K562 (cell line): ENCODE measurements at regions not wholly inside any gene's neighbourhood (a gene's known extent, or its start where the extent isn't known, plus 50 kb on each side); places are given as distances from the start of the nearest gene placed in this dataset.

ENCODE experiments used
- ATF7 ChIP-seq: fragments of 450-650 bp; IDR thresholded peaks from 2 replicates; pipeline ENCODE4 v1.7.1; 2014; ENCODE audit warnings: mild to moderate bottlenecking, moderate library complexity
- CHD1 ChIP-seq: fragments of 200-600 bp; sonication (generic); IDR thresholded peaks from one replicate; pipeline ENCODE4 v1.6.1; 2012; ENCODE audit warnings: mild to moderate bottlenecking, moderate library complexity, low read length, inconsistent platforms
- ESRRA ChIP-seq: fragments of 450-650 bp; IDR thresholded peaks from 2 replicates; pipeline ENCODE4 v1.6.1; 2014; ENCODE audit warnings: low read depth, mild to moderate bottlenecking, moderate library complexity, borderline replicate concordance
- FOXA1 ChIP-seq: fragments of 450-650 bp; IDR thresholded peaks from 2 replicates; pipeline ENCODE4 v1.6.1; 2016; ENCODE audit warnings: mild to moderate bottlenecking, borderline replicate concordance
- FOXM1 ChIP-seq, 2 experiments: fragments of 450-650 bp in 1 of 2; sonication (generic) in 1 of 2; formaldehyde crosslinking in 1 of 2; IDR thresholded peaks; 2 replicates each; pipeline versions ENCODE4 v1.6.1 to v1.9.0; 2017 to 2022; ENCODE audit warnings: low read depth in 2 of 2, mild to moderate bottlenecking in 2 of 2, missing genetic modification reagents in 1 of 2, moderate library complexity in 1 of 2
- HDGF ChIP-seq: fragments of 450-650 bp; IDR thresholded peaks from 2 replicates; pipeline ENCODE4 v1.6.1; 2016
- POLR2A ChIP-seq: fragments of 450-650 bp; conservative IDR thresholded peaks from 2 replicates; pipeline ENCODE4 v1.6.1; 2016
- POLR2AphosphoS2 ChIP-seq: IDR thresholded peaks from 2 replicates; pipeline ENCODE4 v1.6.1; 2012; ENCODE audit warnings: low read length, improper control_type of control experiment
- SMC3 ChIP-seq: conservative IDR thresholded peaks from 2 replicates; pipeline ENCODE4 v1.6.1; 2011; ENCODE audit warnings: low read depth, low read length, improper control_type of control experiment; ENCODE audit not compliant: insufficient read depth
- SNIP1 ChIP-seq: fragments of 450-650 bp; IDR thresholded peaks from 2 replicates; pipeline ENCODE4 v1.7.1; 2017; ENCODE audit warnings: low read depth, mild to moderate bottlenecking
- SRSF9 ChIP-seq: fragments of 200-400 bp; formaldehyde crosslinking; IDR thresholded peaks from 2 replicates; pipeline ENCODE4 v1.6.1; 2017; ENCODE audit warnings: low read depth, low read length, borderline replicate concordance
- TAF1 ChIP-seq: IDR thresholded peaks from 2 replicates; pipeline ENCODE4 v1.6.1; 2011; ENCODE audit warnings: mild to moderate bottlenecking, low read length, moderate library complexity; ENCODE audit not compliant: insufficient read depth, control insufficient read depth, severe bottlenecking; ENCODE audit errors: extremely low read depth
- TF ChIP-seq, protein P1 (sequence below): sonication (generic); formaldehyde crosslinking; IDR thresholded peaks from 2 replicates; pipeline ENCODE4 v1.8.1; 2023; ENCODE audit warnings: mild to moderate bottlenecking, missing genetic modification reagents
- TF ChIP-seq, protein P2 (sequence below): sonication (generic); formaldehyde crosslinking; IDR thresholded peaks from 2 replicates; pipeline ENCODE4 v1.9.0; 2022; ENCODE audit warnings: mild to moderate bottlenecking, missing genetic modification reagents

DNA sequence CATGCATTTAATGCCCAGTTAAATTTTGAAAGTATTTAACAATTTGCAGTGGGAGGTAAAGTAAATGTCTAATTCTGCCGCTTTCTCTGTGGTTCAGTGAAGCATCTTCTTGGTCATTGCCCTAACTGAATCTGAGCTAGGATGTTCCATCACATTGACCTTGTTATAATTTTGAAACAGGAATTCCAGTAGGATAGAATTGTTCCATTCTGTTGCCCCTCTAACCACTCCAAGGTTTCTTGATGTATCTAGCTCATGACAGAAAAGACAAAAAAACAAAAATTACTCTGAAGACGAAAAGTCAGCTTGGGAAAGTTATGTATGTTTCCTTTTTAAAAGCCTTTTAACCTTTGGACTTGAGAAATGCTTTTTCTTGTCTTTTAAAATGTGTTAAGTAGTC lies 297.0 kb upstream of the FAT1 start:
- TF ChIP-seq, protein P1, sequence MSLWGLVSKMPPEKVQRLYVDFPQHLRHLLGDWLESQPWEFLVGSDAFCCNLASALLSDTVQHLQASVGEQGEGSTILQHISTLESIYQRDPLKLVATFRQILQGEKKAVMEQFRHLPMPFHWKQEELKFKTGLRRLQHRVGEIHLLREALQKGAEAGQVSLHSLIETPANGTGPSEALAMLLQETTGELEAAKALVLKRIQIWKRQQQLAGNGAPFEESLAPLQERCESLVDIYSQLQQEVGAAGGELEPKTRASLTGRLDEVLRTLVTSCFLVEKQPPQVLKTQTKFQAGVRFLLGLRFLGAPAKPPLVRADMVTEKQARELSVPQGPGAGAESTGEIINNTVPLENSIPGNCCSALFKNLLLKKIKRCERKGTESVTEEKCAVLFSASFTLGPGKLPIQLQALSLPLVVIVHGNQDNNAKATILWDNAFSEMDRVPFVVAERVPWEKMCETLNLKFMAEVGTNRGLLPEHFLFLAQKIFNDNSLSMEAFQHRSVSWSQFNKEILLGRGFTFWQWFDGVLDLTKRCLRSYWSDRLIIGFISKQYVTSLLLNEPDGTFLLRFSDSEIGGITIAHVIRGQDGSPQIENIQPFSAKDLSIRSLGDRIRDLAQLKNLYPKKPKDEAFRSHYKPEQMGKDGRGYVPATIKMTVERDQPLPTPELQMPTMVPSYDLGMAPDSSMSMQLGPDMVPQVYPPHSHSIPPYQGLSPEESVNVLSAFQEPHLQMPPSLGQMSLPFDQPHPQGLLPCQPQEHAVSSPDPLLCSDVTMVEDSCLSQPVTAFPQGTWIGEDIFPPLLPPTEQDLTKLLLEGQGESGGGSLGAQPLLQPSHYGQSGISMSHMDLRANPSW (CRISPR knock-in tag) = no peak
- TF ChIP-seq CHD1 (no peak), TAF1 (no peak), FOXM1 (IDR thresholded peaks at IDR 0.05; ENCODE audit: low read depth) (no peak), FOXM1 (CRISPR knock-in tag; IDR thresholded peaks at IDR 0.05; ENCODE audit: low read depth) (no peak), ATF7 (no peak), SRSF9 (no peak), SNIP1 (no peak), POLR2A (no peak), HDGF (no peak), SMC3 (no peak), POLR2AphosphoS2 (no peak), ESRRA (no peak), FOXA1 (no peak)
- TF ChIP-seq, protein P2, sequence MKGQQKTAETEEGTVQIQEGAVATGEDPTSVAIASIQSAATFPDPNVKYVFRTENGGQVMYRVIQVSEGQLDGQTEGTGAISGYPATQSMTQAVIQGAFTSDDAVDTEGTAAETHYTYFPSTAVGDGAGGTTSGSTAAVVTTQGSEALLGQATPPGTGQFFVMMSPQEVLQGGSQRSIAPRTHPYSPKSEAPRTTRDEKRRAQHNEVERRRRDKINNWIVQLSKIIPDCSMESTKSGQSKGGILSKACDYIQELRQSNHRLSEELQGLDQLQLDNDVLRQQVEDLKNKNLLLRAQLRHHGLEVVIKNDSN (CRISPR knock-in tag) = no peak
